Gastrocnemius medialis (tissue), 4 donors: ENCODE measurements at regions not wholly inside any gene's neighbourhood (a gene's known extent, or its start where the extent isn't known, plus 50 kb on each side); places are given as distances from the start of the nearest gene placed in this dataset.

Source experiments
- CTCF ChIP-seq, 5 experiments: fragments of 450-650 bp in 3 of 5; fragments of 200-600 bp in 2 of 5; sonication (generic) in 2 of 5; IDR thresholded peaks in 4 of 5; conservative IDR thresholded peaks in 1 of 5; 1 replicate in 4 of 5; 2 replicates in 1 of 5; pipeline ENCODE4 v1.5.1; 2016 to 2019; ENCODE audit warnings: antibody characterized with exemption in 5 of 5, mild to moderate bottlenecking in 3 of 5, moderate library complexity in 3 of 5
- POLR2A ChIP-seq, 2 donors: fragments of 450-650 bp; IDR thresholded peaks; one replicate each; pipeline ENCODE4 v1.6.1; 2017; ENCODE audit warnings: antibody characterized with exemption in 2 of 2, mild to moderate bottlenecking in 2 of 2, moderate library complexity in 2 of 2

DNA sequence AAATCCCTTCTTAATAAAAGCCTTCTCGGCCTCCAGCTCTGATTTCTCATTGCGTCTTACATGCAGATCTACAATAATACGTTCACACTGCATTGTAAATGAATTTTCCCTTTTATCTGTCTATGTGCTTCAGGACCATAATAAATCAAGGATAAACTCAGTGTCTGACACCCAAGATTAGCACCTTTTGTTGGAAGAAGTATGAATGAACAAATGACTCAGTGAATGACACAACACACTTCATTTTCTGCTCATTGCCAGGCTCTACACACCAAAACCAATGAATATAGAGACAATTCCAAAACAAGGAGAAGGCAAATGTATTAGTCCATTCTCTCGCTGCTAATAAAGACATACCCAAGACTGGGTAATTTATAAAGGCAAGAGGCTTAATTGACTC is 1224.4 kb downstream of the EFNB2 start:
- TF ChIP-seq CTCF (IDR thresholded peaks at IDR 0.05 in 4 of 5, conservative IDR thresholded peaks at IDR 0.05 in 1 of 5) (no peak), POLR2A (IDR thresholded peaks at IDR 0.05) (no peak)
